ENCODE measurements at regions not wholly inside any gene's neighbourhood (a gene's known extent, or its start where the extent isn't known, plus 50 kb on each side); places are given as distances from the start of the nearest gene placed in this dataset.

- TF ChIP-seq YY1 (IDR thresholded peaks at IDR 0.05; ENCODE audit: insufficient read depth, insufficient read length) = no peak
- TF ChIP-seq SUZ12 (IDR thresholded peaks at IDR 0.05; ENCODE audit: extremely low read depth, insufficient read depth, insufficient read length) = no peak
These were observed 66.8 kb upstream of the SALL3 start for GRCh38 chr18:78912844-78913243.
